ENCODE measurements at regions not wholly inside any gene's neighbourhood (a gene's known extent, or its start where the extent isn't known, plus 50 kb on each side); places are given as distances from the start of the nearest gene placed in this dataset.

- Histone ChIP-seq H2BK120ac (replicated peaks; ENCODE audit: low read depth, low read length) (no peak overlapping the region), H3K4me3 (ENCODE audit: extremely low read depth in 1 of 4, insufficient read depth in 2 of 4, low read depth in 3 of 4, low read length in 4 of 4) (no peak overlapping the region), H3K23me2 (ENCODE audit: low read depth, low read length) (no peaks in the 10 kb centered on the region; the same call in 1 of the 2 replicates), H3K4me1 (replicated peaks in 1 of 4; ENCODE audit: control insufficient read depth in 3 of 4, insufficient read depth in 4 of 4, low read length in 3 of 4) (peaks cover 0 to 4% (median 0%) of the 10 kb centered on the region in 4 experiments; a peak in 3 of 7 replicates), H3K79me2 (ENCODE audit: control insufficient read depth in 1 of 2, insufficient read depth in 2 of 2, low read length in 2 of 2) (no peaks in the 10 kb centered on the region), H3K14ac (ENCODE audit: insufficient read length) (no peak overlapping the region), H3K23ac (ENCODE audit: insufficient read length) (no peak overlapping the region), H2BK15ac (ENCODE audit: low read length) (no peak overlapping the region), H2AK5ac (ENCODE audit: low read depth, low read length) (no peak overlapping the region), H4K91ac (replicated peaks; ENCODE audit: insufficient read length, low read length) (no peak overlapping the region), H2BK5ac (ENCODE audit: low read depth, low read length) (0 out of 2 replicates have a peak overlapping the region, but pooled peaks have one; percentile 52), H4K8ac (ENCODE audit: extremely low read depth, insufficient read depth, low read length) (no peak overlapping the region), H4K5ac (ENCODE audit: insufficient read length, low read depth, low read length) (no peak overlapping the region), H3K9me3 (ENCODE audit: insufficient read depth in 2 of 2, low read depth in 1 of 2, low read length in 1 of 2) (no peaks in the 10 kb centered on the region), H2BK20ac (ENCODE audit: low read length) (no peak overlapping the region), H3K56ac (replicated peaks; ENCODE audit: insufficient read length, low read depth, low read length) (no peak overlapping the region), H3K27ac (ENCODE audit: low read depth, low read length) (no peak overlapping the region), H2BK12ac (ENCODE audit: low read depth, low read length) (no peak overlapping the region), H3K79me1 (ENCODE audit: low read depth, low read length) (no peaks in the 10 kb centered on the region), H3K4me2 (ENCODE audit: insufficient read depth in 1 of 2, low read depth in 2 of 2, low read length in 2 of 2) (no peak overlapping the region), H3K9ac (replicated peaks in 1 of 4; ENCODE audit: extremely low read depth in 1 of 4, low read depth in 3 of 4, low read length in 3 of 4) (no peak overlapping the region), H3K27me3 (replicated peaks in 1 of 4; ENCODE audit: control insufficient read depth in 3 of 4, extremely low read depth in 1 of 4, insufficient read depth in 3 of 4, low read length in 3 of 4) (no peaks in the 10 kb centered on the region), H3K18ac (ENCODE audit: extremely low read depth, low read length) (no peak overlapping the region), H4K20me1 (replicated peaks in 1 of 2; ENCODE audit: control insufficient read depth in 1 of 2, insufficient read depth in 2 of 2, low read length in 2 of 2) (no peaks in the 10 kb centered on the region), H3K36me3 (ENCODE audit: control insufficient read depth in 2 of 4, insufficient read depth in 4 of 4, low read length in 3 of 4) (no peaks in the 10 kb centered on the region), H3K4ac (replicated peaks; ENCODE audit: insufficient read length, low read depth, low read length) (no peak overlapping the region), H2AFZ (ENCODE audit: low read length) (no peak overlapping the region; the same call in 1 of the 2 replicates)
- DNase-seq (ENCODE audit: low read depth in 1 of 2, low spot score in 2 of 2): no peak
- ChIA-PET CTCF (ENCODE audit: partially characterized antibody) (no interaction called here), POLR2A (ENCODE audit: partially characterized antibody) (no interaction called here)
- WGBS, 2 experiments (ENCODE audit: extremely low coverage in 1 of 2, insufficient coverage in 1 of 2, insufficient read length in 1 of 2, insufficient replicate concordance in 2 of 2, low coverage in 1 of 2, low lambda C conversion rate in 2 of 2, missing lambda C conversion rate in 1 of 2): 94% methylated on average over 8 of the region's 8 CpGs; no CpG with 5 or more reads in 1 of the 2 experiments
- no peak for FAIRE-seq
- no peak for TF ChIP-seq RFX5 (IDR thresholded peaks at IDR 0.05; ENCODE audit: borderline replicate concordance, low read depth, low read length)
- no peak for TF ChIP-seq RXRA (IDR thresholded peaks at IDR 0.05; ENCODE audit: insufficient read depth, low read depth, low read length)
Measured at GRCh38 chr20:10761786-10762185, 88.0 kb upstream of the JAG1 start.

Data from H1 (cell line).